ENCODE measurements at regions not wholly inside any gene's neighbourhood (a gene's known extent, or its start where the extent isn't known, plus 50 kb on each side); places are given as distances from the start of the nearest gene placed in this dataset.
A peak's percentile ranks its signal among the peaks of the same experiment; 100 is the strongest.

DNA sequence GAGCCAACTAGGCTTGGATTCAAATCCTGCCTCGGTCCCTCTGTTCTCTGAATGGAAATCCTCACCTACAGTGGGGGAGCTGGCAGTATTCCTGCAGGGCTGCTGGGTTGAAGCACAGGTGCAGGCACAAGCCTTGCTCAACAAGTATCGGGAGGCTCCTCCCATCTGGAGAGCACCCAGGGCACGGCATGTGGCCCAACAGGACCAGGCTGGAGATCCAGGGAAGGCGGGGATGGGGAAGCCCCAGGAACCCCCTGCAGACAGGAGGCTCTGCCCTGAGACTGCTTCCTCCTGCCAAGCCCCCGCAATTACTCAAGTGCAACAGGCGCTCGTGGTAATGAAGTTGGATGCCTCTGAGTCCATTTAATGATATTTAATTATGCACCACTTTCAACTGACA, 128.0 kb upstream of the VSTM2B start:
- DNase-seq (ENCODE audit: low spot score), result no peak

DNA sequence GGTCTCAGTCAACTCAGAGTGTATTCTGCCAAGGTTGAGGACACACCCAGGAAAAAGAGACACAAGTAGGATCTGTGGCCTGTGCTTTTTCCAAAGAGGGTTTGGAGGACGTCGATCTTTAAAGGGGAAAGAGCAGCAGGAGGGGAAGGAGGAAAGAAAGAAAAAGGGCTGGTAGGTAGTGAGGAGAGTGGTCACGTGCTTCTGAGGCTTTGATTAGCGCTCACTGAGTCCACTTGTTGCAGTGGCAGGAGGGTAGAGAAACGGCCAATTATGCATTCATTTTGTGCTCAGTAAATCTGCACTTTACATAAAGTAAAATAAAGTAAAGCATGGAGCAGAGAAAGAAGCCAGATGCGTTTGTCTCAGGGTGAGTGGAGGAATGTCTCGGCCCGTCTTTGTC, 126.0 kb upstream of the VSTM2B start:
- no peak for DNase-seq (ENCODE audit: low spot score)

DNA sequence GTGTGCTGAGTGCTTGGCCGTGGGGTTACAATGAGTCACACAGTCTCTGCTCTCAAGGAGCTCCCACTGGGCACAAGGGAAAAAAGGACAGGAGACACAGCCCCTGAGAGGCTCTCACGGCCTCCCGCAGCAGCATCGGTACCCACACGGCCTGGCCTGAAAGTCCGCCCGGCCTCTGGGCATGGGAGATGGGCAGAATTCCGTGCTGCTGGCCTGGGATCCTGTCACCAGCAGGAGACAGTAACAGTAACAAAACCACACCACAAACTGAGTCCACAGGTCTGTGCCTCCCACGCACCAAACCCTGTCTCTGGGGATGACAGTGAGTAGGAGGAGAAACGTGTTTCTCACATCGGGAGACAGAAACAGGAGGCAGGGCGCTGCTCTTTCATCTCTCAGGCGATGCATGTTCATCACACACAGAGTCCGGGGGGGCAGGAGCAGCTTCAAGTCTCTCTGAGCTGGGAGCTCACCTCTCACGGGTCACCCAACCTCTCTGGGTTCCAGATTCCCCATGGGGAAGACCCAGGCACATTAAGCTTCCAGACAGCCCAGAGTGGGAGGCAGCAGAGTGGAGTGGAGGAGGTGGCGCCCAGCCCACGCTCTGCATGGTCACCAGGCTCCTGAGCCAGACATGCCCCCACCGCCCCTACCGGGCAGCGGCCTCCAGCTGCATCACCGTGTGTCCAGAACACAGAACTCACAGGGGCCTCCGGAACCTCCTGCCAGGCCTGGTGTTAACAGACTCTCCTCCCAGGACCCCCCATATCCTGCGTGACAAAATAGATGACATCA, 124.7 kb upstream of the VSTM2B start:
- DNase-seq (ENCODE audit: low spot score), result no peak

DNA sequence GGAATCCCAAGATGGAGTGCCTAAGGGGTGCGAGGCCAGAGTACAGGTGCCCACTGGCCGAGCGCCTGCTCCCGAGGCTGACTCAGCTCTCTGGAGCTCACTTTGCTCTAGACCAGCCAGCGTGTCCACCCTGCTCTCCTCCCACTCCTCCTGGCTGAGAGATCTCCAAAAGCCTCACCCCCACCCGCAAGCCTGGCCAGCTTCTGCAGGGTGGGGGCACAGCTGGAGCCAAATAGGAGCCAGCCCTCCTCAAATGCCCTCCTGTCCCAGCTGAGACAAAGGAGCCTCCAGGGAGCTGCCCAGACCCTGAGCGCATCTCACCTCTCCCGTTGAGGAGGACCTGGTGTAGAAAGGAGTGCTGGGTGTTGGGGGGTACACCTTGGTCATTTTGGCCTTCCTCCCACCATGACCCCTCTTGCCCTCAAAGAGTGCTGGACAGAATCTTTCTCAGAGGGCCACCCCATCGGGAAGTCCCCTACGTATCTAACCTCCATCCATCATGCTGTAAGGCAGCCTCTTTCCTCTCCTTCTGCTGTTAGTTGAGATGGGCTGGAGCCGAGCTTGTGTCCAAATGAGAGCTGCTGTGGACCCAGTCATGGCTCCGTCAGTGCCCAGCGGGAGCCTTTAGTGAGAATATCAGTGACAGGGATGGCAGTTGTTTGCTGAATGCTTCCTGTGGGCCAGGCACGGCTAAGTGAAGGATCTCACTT, 123.9 kb upstream of the VSTM2B start:
- DNase-seq (ENCODE audit: low spot score), result no peak

DNA sequence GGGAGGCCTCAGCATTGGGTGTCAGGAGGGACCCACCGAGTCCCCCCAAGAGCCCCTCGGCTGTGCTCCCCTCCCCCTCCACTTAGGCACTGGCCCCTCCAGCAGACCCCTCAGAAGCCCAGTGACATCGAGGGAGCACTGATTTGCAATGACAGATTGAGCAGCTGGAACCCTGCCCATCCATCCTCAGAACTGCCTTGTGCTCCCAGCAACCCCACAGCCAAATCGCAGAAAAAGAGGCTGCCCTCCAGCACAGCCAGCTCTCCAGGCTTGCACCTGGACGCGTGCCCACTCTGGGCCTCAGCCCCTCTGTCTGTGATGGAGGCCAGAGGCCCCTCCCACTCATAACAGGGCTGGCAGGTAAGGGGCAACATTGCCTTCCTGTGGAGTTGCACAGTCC, 123.2 kb upstream of the VSTM2B start:
- no peak for DNase-seq (ENCODE audit: low spot score)

DNA sequence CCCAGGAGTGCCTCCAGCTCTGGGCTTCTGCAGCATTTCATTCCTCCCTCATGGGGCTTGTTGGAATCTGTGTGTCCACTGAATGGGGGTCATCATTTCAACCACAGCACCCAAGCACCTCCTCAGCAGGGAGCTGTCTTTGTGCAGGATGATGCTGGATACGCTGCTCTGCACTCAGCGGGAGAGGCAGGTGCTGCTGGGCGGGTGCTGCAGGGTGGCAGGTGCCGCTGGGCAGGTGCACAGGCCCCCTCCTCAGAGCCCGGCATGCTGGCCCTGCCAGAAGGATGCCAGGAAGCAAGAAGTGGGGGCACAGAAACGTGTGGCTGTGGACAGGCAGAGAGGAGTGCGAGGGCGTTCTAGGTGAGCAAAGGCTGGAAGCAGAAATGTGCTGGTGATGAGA, 121.8 kb upstream of the VSTM2B start:
- no peak for DNase-seq (ENCODE audit: low spot score)

DNA sequence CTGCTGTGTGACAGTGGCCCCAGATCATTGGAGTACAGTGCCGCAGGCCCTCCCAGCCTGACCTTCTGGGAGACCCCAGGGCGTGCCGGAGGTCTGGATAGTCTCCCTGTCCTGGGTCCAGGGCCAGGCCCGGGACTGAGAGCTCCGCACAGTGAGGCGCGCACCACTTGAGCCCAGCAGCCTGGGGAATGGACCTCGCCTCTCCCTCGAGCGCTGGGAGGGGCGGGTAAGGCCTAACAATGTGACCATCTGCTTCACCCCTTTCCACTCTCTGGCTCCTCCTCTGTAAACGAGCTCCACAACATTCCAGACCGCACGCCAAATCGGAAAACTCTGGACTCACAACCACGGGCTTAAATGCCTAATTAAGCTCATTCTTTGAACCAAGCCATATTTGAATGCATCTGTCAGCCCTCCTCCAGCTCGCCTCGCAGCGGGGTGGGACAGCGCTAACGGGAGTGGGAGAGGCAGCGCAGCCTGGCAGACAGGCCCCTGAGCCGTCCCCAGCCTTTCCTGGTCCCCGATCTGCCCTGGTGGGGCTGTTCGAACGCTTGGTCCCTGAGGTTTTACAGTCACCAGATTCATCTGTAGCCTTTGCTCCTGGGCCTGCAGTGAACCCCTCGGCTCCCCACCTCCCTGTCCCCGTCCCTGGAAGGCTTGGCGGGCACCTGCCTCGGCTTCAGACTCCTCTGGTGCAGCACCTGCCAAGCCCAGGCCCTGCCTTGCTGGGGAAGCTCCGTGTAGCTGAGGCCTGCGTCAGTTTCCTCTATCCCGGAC, 120.7 kb upstream of the VSTM2B start:
- DNase-seq (ENCODE audit: low spot score), result no peak

DNA sequence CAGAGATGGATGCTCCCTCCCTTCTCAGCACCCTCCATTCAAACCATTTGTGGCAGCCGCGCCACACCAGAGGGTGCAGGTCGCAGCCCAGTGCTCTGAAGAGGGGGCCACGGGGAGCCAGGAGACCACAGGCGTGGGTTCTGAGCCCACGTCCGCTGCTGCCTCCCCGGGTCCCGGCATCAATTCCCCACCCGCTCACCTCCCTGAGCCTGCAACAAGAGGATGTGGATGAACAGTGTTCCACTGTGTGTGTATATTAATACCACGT, 120.1 kb upstream of the VSTM2B start:
- DNase-seq (ENCODE audit: low spot score), result no peak

DNA sequence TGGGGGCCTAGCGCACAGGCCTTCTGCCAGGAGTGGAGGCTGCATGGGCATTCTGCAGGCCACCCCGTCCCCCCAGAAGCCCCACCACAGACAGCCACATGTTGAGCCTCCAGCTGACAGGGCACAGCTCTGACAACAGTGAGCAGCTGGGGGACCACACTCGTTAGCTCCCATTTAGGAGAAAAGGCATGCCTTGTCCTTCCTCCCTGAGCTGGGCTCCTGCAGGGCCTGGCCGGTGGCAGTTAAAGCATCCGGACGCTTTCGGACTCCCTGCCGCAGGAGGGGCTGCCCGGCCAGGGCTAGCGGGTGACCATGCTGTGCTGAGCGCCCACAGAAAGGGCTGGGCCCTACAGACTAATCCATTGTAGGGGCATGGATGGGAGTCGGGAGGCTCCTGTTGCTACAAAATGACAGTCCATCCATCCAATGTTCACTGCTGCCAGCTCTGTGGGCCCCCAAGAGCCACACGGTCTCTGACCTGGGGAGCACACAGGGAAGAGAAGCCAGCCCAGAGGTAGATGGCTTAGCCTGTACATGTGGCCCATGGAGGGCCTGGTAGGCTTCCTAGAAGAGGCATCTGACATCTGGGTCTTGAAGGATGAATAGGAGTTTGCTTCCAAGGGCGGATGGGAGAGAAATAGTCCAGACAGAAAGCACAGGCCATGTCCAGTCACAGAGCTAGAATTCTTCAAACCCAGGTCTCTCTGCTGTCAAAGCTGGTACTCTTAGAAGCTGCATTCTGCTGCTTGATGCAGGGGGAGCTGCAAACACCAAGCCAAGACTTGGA, 116.5 kb upstream of the VSTM2B start:
- no peak for DNase-seq (ENCODE audit: low spot score)

DNA sequence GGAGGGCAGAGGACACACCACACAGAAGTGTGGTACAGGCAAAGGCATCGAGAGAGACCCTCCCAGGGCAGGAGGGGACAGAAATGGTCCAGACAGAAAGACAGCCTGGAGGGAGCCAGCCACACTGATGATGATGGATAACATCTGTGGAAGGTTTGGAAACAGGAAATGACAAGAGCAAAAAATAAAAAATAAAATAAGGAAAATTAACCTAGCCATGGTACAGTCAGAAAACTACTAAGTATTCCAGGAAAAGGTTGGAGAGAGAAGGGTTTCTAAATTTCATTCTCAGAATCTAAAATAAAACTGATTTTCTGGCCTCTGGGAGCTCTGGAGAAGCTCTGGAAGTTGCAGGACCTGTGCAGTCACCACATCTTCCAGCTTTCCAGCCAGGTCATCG, 115.2 kb upstream of the VSTM2B start:
- no peak for DNase-seq (ENCODE audit: low spot score)

DNA sequence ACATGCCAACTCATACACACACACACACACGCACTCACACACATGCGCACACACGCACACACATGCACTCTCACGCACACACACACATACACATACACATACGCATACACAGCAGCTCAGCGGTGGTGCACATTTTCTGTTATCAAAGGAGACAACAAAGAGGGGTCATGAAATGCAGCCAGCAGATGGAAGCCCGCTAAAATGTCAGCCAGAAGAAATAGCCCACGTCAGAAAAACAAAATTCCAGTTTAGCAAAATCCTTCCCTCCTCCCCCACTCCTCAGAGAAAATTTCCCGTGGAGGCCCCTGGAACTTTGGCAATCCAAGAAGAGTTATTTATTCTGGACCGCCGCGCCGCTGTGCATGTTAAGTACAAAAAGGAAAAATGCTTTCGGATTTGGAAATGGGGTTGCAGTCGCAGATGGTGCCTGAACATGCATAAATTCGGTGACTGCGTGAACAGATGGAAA, 114.6 kb upstream of the VSTM2B start:
- DNase-seq (ENCODE audit: low spot score), result no peak

DNA sequence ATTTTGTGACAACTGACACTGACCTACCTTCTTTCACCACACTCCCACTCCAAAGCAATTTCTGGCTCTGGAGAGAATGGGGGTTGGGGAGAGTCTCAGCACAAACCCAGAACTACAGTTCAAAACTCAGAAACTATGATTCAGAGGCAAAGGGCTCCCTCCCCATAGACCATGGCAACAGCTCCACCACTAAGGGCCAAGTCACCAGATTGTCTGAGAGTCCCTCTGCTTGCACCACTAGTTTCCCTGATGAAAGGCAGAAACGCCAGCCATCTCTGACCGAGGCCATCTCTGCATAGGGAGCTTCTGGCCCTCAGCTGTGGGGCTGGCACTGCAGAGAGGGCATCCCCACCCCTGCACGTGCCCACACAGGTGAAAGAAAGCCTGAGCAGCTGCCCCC, 112.4 kb upstream of the VSTM2B start:
- no peak for DNase-seq (ENCODE audit: low spot score)

DNA sequence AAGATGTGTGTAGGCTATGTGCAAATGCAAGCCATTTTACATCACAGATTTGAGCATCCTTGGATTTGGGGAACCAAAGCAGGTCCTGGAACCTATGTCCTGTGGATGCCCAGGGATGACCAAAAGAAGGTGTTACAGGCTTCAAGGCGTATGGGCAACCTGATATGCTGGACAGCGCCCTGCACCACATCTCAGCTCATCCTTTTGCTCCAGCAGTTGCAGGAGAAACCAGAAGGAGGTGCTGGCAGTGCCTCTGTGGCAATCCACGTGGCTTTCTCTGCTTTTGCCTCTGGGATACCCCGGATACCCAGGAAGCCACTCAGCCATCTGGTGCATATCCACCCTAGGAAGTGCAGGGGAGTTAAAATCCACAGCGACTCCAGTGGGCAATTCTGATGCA, 110.3 kb upstream of the VSTM2B start:
- peak; percentile 14 for DNase-seq (ENCODE audit: low spot score)

DNA sequence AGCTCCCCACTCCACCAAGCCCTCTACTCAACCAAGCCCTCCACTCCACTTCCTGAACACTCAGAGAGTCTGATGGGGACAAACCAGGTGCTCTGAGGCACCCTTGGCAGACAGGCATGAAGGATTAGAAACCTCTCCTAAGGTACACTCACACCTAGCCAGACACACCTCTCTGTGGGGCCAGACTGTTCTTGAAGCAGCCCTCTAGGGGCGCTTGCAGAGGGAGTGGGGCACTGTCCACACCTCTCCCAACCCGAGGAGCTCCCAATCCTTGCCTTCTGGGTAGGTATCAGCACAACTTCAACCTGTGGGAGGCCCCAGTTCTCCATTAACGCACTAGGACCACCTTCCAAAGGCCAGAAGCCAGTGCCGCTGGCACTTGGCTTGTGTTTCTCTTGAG, 108.7 kb upstream of the VSTM2B start:
- no peak for DNase-seq (ENCODE audit: low spot score)

DNA sequence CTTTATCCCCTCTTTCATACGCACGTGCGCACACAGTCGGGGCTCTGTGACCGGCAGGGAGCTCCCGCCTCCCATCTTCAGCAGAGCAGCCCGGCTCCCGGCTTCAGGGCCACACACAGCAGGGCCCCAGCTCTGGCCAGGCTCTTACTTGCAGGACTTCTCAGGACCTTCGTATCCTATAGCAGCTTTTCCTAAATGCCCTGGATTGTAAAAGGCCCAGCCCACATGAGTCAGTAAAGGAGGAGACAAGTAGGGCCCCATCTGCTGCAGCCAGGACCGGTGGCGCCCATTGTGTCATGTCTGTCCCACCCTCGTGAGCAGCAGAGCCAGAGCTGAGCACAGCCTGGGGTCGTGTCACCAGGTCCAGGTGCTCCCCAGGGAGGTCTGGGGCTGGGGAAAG, 107.6 kb upstream of the VSTM2B start:
- no peak for DNase-seq (ENCODE audit: low spot score)

DNA sequence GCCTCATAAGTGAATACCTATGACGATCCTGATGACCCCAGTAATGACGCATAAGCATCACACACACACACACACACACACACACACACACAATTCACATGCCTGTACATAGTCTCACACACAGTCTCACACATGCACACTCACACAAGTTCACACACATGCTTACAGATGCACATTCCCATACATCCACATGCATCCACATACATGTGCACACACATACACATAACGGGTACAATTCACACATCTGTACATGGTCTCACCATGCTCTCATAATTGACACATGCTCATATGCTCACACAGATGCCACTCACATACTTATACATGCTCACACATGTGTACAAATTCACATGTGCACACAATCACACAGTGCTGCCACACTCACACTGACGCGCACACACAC, 105.7 kb upstream of the VSTM2B start:
- DNase-seq (ENCODE audit: low spot score), result no peak

DNA sequence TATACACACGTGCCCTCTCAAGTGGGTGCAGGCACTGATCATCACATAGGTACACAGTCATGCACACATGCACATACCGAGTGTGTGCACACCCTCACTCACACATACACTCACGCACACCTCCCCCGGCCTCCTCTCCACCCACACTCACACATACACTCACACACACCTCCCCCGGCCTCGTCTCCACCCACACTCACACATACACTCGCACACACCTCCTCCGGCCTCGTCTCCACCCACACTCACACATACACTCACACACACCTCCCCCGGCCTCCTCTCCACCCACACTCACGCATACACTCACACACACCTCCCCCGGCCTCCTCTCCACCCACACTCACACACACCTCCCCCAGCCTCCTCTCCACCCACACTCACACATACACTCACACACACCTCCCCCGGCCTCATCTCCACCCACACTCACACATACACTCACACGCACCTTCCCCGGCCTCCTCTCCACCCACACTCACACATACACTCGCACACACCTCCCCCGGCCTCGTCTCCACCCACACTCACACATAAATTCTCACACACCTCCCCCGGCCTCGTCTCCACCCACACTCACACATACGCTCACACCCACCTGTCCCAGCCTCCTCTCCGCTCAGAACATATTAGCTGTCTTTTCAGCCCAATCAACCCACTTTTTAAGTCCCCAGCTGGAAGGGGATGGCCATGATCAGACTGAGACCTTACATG, 105.2 kb upstream of the VSTM2B start:
- DNase-seq (ENCODE audit: low spot score), result no peak

DNA sequence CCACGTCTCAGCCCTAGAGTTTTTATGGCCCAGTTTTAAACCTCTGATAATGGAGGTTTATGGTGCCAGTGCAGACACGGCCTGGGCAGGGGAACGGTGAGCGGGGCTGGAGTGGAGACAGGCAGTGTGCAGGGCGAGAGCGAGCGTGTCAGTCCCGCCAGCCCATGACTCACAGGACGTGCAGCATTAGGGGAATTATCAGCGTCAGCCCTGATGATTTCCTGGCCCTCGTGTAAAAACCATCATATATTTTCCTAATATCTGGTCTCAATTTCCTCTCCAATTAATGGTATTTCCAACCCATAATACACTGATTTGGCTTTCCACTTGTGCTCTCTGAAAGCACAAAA, 104.6 kb upstream of the VSTM2B start:
- DNase-seq (ENCODE audit: low spot score), result peak; percentile 14

DNA sequence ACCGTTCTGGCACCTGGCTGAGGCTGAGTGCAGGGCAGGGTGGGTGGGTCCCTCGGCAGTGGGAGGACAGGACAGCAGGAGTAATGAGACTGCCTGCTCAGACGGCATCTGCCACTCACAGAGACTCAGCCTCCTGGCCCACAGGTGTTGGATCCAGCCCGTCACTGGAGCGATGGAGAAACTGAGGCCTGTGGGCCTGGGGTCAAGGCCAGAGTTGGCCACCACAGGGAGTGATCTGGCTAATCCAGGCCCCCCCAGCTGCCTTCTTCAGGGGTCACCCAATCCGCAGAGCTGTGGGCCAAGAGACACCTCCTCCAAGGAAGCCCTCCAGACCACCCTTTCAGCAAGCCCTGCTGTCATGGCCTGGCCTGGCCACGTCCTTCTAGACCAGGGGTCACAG, 103.7 kb upstream of the VSTM2B start:
- DNase-seq (ENCODE audit: low spot score), result no peak

DNA sequence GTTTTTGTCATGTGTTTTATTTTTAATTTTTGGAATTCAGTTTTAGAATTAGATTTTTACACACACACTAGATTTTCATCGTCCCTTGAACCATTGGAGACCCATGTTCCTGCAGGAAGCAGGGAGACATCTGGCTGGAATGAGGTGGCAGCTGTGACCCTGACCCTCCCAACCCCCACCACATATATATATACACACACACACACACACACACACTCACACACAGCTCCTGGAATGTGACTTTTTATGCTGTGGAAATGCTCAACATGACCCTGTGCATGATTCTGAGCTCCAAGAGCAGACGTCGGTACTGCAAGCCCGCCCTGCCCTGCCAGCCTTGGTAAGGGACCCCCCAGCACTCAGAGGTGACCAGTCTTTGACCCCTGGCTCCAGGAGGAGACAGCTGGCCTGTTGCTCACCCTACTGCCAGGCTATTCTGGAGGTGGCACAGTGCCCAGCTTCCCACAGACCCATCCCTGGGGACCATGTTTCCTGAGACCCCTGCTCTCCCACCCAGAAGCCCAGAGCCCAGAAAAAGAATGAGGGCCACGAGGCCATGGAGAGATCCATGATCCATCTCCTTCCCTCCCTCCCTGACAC, 103.2 kb upstream of the VSTM2B start:
- DNase-seq (ENCODE audit: low spot score), result no peak

DNA sequence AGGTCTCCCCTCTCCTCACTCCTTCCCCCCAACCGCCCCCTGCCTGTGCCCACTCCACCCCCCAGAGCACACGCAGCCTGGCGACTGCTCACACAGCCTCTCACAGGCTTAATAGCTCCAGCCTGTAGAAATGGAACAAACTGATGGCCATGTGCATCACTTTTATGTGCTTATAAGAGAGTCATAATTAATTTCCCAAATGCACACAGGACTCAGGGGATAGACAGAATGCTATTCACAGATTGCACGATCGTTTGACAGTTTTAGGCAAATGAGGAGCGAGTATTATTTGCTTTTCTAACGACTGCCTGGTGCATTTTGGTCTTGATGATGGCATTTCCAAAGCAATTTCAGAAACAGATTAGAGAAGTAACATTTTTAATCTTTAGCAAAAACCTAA, 97.7 kb upstream of the VSTM2B start:
- DNase-seq (ENCODE audit: low spot score), result no peak

DNA sequence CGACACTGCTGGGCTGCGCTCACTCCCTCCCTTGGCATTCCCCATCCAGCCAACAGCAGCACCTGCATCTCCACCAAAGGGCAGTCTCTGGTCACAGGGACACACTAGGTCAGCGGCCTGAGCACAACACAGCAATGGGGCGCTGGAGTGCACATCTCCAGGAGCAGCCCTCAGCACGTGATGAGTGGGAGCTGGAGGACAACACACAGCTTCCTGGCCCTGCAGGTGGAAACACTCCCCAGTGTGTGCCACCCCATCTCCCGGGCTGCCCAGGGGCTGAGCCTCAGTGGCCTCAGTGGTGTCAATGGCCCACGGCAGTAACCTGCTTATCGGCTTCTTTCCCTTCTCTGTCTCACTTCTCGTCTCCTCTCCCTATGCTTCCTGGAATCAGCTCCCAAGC, 96.8 kb upstream of the VSTM2B start:
- no peak for DNase-seq (ENCODE audit: low spot score)

All from COLO829 (cell line).